Astrocyte of the cerebellum (primary cell): ENCODE measurements at regions not wholly inside any gene's neighbourhood (a gene's known extent, or its start where the extent isn't known, plus 50 kb on each side); places are given as distances from the start of the nearest gene placed in this dataset.
"Not testable (repeated sequence)": the region's sequence is repeated elsewhere in the genome, so short reads cannot be mapped to it uniquely, and the experiment has no call there.

Experiments used
- DNase-seq: peaks from one replicate; pipeline ENCODE4 v3.0.0-alpha.2; 2011; ENCODE audit warnings: low read depth
- H3K4me3 ChIP-seq: 2 replicates; pipeline ENCODE4 v1.5.1; 2011; ENCODE audit warnings: mild to moderate bottlenecking, low read depth, low read length, moderate library complexity
- in situ Hi-C: cut with HindIII; loops from 2 replicates; pipeline ENCODE4 v1.10.0; 2017; ENCODE audit warnings: low sequenced_read_pairs
- TF ChIP-seq, protein P1 (sequence below): IDR thresholded peaks from 2 replicates; pipeline ENCODE4 v1.5.1; 2012; ENCODE audit warnings: low read length, low read depth, moderate library complexity, mild to moderate bottlenecking; ENCODE audit errors: missing control alignments

DNA sequence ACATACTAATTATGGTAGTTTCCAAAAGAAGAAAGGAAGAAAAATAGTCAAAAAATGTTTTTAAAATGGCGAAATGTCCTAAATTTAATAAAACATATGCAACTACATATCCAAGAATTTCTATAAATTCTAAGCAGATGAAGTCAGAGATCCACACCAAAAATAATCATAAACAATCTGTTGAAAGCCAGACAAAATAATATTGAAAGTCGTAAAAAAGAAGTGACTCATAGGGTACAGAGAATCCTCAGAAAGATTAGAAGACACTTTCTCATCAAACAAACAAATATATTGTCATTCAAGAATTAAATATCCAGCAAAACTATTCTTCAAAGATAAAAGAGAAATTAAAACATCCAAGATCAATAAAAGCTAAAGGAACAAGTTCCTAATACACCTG, 281.4 kb upstream of the ZNF804A start:
- DNase-seq, result no peak
- H3K4me3 ChIP-seq, result no peak overlapping the region
- in situ Hi-C loops, result no loop called here
- TF ChIP-seq, protein P1, sequence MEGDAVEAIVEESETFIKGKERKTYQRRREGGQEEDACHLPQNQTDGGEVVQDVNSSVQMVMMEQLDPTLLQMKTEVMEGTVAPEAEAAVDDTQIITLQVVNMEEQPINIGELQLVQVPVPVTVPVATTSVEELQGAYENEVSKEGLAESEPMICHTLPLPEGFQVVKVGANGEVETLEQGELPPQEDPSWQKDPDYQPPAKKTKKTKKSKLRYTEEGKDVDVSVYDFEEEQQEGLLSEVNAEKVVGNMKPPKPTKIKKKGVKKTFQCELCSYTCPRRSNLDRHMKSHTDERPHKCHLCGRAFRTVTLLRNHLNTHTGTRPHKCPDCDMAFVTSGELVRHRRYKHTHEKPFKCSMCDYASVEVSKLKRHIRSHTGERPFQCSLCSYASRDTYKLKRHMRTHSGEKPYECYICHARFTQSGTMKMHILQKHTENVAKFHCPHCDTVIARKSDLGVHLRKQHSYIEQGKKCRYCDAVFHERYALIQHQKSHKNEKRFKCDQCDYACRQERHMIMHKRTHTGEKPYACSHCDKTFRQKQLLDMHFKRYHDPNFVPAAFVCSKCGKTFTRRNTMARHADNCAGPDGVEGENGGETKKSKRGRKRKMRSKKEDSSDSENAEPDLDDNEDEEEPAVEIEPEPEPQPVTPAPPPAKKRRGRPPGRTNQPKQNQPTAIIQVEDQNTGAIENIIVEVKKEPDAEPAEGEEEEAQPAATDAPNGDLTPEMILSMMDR, result no peak

DNA sequence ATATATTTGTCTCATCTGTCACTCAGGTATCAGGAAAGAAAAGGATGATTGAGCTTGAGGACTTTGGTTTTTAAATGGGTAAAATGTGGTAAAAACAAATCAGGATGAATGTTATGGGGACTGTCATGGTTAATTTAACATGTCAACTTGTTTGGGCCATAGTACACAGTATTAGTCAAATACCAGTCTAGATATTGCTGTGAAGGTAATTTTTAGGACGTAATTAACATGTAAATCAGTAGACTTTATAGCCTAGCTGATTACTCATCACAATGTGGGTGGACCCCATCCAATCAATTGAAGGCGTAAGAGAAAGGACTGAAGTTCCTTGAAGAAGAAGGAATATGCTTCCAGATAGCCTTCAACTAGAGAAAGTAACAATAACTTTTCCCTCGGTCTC, 275.7 kb upstream of the ZNF804A start:
- TF ChIP-seq, protein P1, result no peak
- in situ Hi-C loops, result no loop called here
- H3K4me3 ChIP-seq, result no peak overlapping the region
- no peak for DNase-seq

DNA sequence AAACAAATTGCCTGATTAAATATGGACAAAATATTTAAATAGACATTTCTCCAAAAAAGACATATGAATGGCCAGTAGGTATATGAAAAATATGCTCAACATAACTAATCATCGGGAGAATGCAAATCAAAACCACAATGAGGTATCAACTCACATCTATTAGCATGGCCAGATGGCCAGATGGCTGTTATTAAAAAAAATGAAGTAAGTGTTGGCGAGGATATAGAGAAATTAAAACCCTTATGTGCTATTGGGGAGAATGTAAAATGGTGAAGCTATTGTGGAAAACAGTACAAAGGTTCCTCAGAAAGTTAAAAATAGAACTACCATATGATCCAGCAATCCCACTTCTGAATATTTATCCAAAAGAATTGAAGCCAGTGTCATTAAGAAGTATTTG, 272.3 kb upstream of the ZNF804A start:
- H3K4me3 ChIP-seq, result no peak overlapping the region
- TF ChIP-seq, protein P1, result no peak
- DNase-seq, result no peak
- in situ Hi-C loops, result no loop called here

DNA sequence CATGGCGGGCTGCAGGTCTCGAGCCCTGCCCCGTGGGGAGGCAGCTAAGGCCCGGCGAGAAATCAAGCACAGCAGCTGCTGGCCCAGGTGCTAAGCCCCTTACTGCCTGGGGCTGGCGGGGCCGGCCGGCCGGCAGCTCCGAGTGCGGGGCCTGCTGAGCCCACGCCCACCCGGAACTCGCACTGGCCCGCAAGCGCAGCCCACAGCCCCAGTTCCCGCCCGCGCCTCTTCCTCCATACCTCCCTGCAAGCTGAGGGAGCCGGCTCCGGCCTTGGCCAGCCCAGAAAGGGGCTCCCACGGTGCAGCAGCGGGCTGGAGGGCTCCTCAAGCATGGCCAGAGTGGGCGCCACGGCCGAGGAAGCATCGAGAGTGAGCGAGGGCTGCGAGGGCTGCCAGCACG, 270.5 kb upstream of the ZNF804A start:
- in situ Hi-C loops, DNase-seq: not testable (repeated sequence)

GRCh38 chr2:184330561-184330960, 267.8 kb upstream of the ZNF804A start:
- in situ Hi-C loops, H3K4me3 ChIP-seq, DNase-seq: not testable (repeated sequence)

More for the DNA sequence above, 270.5 kb upstream of the ZNF804A start:
- not testable (repeated sequence) for H3K4me3 ChIP-seq

DNA sequence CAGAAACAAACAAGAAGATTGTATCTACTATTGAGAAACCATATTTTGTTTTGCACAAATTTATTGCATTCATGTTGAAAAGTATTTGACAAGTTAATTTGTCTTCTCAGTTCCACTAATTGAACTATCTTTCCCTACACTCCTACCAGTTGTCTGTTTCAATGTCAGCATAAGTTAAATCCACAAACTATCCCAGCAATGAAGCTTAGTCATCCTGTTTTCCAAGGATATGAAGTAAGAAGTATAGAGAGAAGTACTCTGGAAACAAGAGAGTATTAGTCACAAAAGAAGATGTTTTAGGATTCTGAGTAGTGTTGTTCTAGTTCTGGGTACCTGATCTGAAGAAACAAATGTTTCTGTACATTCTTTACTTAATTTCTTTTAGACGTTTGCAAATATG, 261.6 kb upstream of the ZNF804A start:
- TF ChIP-seq, protein P1, result no peak
- in situ Hi-C loops, result no loop called here
- H3K4me3 ChIP-seq, result no peak overlapping the region
- no peak for DNase-seq

GRCh38 chr2:184338771-184339170, 259.6 kb upstream of the ZNF804A start:
- TF ChIP-seq, protein P1, result no peak
- no peak for DNase-seq
- in situ Hi-C loops, result no loop called here
- H3K4me3 ChIP-seq, result no peak overlapping the region

- in situ Hi-C loops, result no loop called here
- H3K4me3 ChIP-seq, result no peak overlapping the region
- no peak for DNase-seq
- TF ChIP-seq, protein P1, result no peak
Measured at GRCh38 chr2:184339966-184340365, 258.4 kb upstream of the ZNF804A start.
